Karpas-422 (cell line): ENCODE measurements at regions not wholly inside any gene's neighbourhood (a gene's known extent, or its start where the extent isn't known, plus 50 kb on each side); places are given as distances from the start of the nearest gene placed in this dataset.

Experiments used
- DNase-seq: peaks from one replicate; pipeline ENCODE4 v3.0.0-alpha.2; 2015
- H2AFZ ChIP-seq: fragments of 200-600 bp; sonication (generic); 2 replicates; pipeline ENCODE4 v1.6.1; 2014; ENCODE audit warnings: antibody characterized with exemption, low read length, mixed read lengths
- H3K27ac ChIP-seq: fragments of 200-600 bp; sonication (generic); 2 replicates; pipeline ENCODE4 v1.5.1; 2014; ENCODE audit warnings: mild to moderate bottlenecking, low read length, moderate library complexity
- H3K27me3 ChIP-seq: fragments of 200-600 bp; sonication (generic); 2 replicates; pipeline ENCODE4 v1.6.1; 2014; ENCODE audit warnings: low read length, mixed read lengths
- H3K36me3 ChIP-seq: fragments of 200-600 bp; sonication (generic); 2 replicates; pipeline ENCODE4 v1.6.1; 2014; ENCODE audit warnings: low read length, mixed read lengths; ENCODE audit not compliant: insufficient read depth
- H3K4me1 ChIP-seq: fragments of 200-600 bp; sonication (generic); 2 replicates; pipeline ENCODE4 v1.6.1; 2014; ENCODE audit warnings: mild to moderate bottlenecking, low read length, mixed read lengths
- H3K4me2 ChIP-seq: fragments of 200-600 bp; sonication (generic); 2 replicates; pipeline ENCODE4 v1.6.1; 2014; ENCODE audit warnings: low read length, low read depth, mild to moderate bottlenecking; ENCODE audit not compliant: poor library complexity, severe bottlenecking
- H3K4me3 ChIP-seq: fragments of 200-600 bp; sonication (generic); 2 replicates; pipeline ENCODE4 v1.5.1; 2014; ENCODE audit warnings: mild to moderate bottlenecking, antibody characterized with exemption, low read length, mixed read lengths
- H3K79me2 ChIP-seq: fragments of 200-600 bp; sonication (generic); 2 replicates; pipeline ENCODE4 v1.6.1; 2014; ENCODE audit warnings: mild to moderate bottlenecking, low read length, mixed read lengths
- H3K9ac ChIP-seq: fragments of 200-600 bp; sonication (generic); 2 replicates; pipeline ENCODE4 v1.6.0; 2014; ENCODE audit warnings: low read length
- H3K9me2 ChIP-seq: fragments of 200-600 bp; sonication (generic), shearing (Covaris generic); replicated peaks from 2 replicates; pipeline ENCODE4 v1.6.0; 2014; ENCODE audit warnings: mild to moderate bottlenecking, low read length, moderate library complexity; ENCODE audit not compliant: insufficient read depth
- H3K9me3 ChIP-seq: fragments of 300-700, 200-600 bp; sonication (generic); 2 replicates; pipeline ENCODE4 v1.6.1; 2014; ENCODE audit warnings: low read length, mixed read lengths
- H4K20me1 ChIP-seq: fragments of 200-600 bp; sonication (generic); 2 replicates; pipeline ENCODE4 v1.6.1; 2014; ENCODE audit warnings: mild to moderate bottlenecking, antibody characterized with exemption, low read length, low read depth; ENCODE audit not compliant: insufficient read depth

DNA sequence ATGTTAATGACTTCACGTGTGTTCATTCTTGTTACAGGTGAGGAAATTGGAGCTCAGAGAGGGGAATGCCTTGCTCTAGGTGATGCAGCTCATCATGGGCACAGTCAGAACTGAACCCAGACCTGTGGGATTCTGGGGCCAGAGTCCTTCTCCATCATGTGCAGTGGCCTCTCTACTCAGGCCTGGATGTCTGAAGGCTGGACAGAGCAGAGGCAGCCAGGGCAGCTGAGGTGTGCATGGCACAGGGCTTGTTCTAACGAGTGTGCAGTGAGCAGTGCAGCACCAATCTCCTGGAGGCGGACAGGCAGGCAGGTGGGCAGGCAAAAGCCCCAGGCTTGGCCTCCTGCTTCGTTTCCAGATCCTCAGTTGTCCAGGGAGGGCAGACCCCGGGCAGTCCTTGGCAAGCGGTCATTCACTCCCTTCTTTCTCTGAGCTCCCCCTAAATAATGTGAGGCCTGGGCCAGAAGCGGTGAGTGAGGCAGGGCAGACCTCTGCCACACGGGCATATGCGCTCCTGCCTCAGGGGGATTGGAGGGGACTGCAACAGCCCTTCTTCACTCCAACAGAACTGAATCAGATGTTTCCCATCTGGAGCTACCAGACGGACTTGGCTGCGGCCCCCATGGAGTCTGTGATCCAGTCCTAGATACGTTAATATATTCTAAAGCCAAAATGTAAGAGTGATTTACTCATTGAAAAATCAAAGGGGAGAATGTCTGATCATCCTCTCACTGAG is 68.7 kb upstream of the FSTL4 start:
- no peaks in the 10 kb centered on the region for H3K4me1 ChIP-seq
- no peak overlapping the region for H2AFZ ChIP-seq
- H3K4me2 ChIP-seq = no peak overlapping the region
- no peaks in the 10 kb centered on the region for H3K36me3 ChIP-seq
- no peaks in the 10 kb centered on the region for H3K9me2 ChIP-seq
- H3K9ac ChIP-seq = no peak overlapping the region
- no peak for DNase-seq
- H3K79me2 ChIP-seq = no peaks in the 10 kb centered on the region
- no peaks in the 10 kb centered on the region for H3K27me3 ChIP-seq
- H4K20me1 ChIP-seq = no peaks in the 10 kb centered on the region
- H3K4me3 ChIP-seq = no peak overlapping the region
- H3K27ac ChIP-seq = no peak overlapping the region
- H3K9me3 ChIP-seq = no peaks in the 10 kb centered on the region

DNA sequence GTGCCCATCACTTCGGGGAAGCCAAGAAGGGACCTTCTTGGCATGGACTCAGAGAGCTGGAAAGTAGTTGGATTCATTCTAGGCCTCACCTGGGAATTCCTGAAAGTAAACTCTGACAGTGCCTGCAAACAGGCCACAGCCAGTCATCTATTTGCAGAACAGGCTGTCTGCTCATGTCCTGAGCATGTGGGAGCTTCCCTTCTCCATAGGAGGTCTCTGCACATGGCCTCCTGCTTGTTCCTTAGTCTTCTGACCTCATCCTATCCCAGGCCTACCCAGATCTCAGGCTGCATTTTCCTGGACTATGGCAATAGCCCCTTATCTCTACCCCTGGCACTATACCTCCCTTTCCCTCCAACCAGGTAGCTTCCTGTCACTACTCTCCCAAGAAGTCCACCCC is 67.2 kb upstream of the FSTL4 start:
- Histone ChIP-seq H2AFZ (no peak overlapping the region), H3K4me1 (peaks cover 2% of the 10 kb centered on the region), H3K27me3 (no peaks in the 10 kb centered on the region), H3K79me2 (no peaks in the 10 kb centered on the region), H3K9me2 (no peaks in the 10 kb centered on the region), H4K20me1 (no peaks in the 10 kb centered on the region), H3K4me3 (no peak overlapping the region), H3K36me3 (no peaks in the 10 kb centered on the region), H3K4me2 (no peak overlapping the region), H3K9me3 (no peaks in the 10 kb centered on the region), H3K9ac (no peak overlapping the region), H3K27ac (no peak overlapping the region)
- DNase-seq = no peak

DNA sequence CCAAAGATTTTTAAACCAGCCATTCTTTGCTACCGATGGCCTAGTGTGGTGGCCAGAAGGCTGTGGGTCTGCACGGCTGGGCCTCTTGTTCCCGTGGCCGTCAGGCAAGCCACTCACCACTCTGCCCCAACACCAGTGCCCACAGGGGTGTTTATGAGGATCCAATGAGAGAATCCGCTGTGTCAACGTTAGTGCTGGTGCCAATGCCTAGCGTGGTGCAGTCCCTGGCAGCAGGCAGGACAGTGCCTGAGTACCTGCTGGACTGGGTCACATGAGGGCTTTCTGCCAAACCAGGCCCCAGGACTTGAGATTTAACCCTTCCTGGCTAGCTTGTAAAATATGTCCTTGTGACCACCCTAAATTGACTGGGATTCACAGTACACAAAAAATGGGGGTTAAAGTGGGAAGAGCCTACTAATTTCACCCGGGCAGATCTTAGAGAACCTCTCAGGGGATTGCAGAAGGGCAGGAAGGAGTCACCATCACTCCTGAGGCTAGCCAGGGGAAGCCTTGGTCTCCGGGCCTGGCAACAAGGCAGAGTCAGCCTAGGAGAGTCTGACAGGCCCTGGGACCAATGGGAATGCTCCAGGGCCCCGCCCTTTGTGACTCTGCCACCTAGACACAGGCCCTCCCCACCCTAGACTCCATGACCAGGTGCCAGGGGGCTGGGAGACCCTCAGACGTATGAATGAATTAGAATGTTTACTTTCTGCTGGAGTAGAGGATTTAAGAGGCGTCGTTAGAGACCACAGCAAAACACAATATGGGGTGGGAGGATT is 63.2 kb upstream of the FSTL4 start:
- peaks cover 17% of the 10 kb centered on the region for H3K4me1 ChIP-seq
- no peak for DNase-seq
- H3K79me2 ChIP-seq = no peaks in the 10 kb centered on the region
- no peak overlapping the region for H2AFZ ChIP-seq
- H3K36me3 ChIP-seq = no peaks in the 10 kb centered on the region
- no peak overlapping the region for H3K4me2 ChIP-seq
- no peak overlapping the region for H3K4me3 ChIP-seq
- H3K9me2 ChIP-seq = no peaks in the 10 kb centered on the region
- H3K27ac ChIP-seq = no peak overlapping the region
- H4K20me1 ChIP-seq = no peaks in the 10 kb centered on the region
- H3K9ac ChIP-seq = no peak overlapping the region
- no peaks in the 10 kb centered on the region for H3K9me3 ChIP-seq
- H3K27me3 ChIP-seq = no peaks in the 10 kb centered on the region

DNA sequence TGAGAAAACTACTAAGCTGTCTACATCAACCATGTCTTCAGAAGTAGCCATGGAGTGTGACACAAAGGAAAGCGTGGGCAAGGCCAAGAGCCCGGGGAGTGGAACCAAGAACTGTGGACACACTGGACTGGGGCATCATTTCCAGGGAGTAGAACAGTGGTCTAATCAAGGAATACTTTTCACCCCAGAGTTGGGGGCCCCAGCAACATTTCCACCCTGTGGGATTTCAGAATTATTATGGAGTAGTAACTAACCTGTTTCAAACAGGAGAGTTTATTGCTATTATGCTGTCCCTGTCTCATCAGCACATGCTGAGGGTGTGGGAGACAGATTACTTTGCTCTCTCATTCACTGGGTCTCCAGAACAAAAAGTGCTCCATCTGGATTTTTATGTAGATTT is 58.0 kb upstream of the FSTL4 start:
- H4K20me1 ChIP-seq = no peaks in the 10 kb centered on the region
- no peaks in the 10 kb centered on the region for H3K27me3 ChIP-seq
- no peaks in the 10 kb centered on the region for H3K9me3 ChIP-seq
- no peak for DNase-seq
- no peak overlapping the region for H3K4me2 ChIP-seq
- H3K4me1 ChIP-seq = peaks cover 17% of the 10 kb centered on the region
- no peaks in the 10 kb centered on the region for H3K36me3 ChIP-seq
- H3K4me3 ChIP-seq = no peak overlapping the region
- H3K27ac ChIP-seq = no peak overlapping the region
- no peaks in the 10 kb centered on the region for H3K79me2 ChIP-seq
- no peaks in the 10 kb centered on the region for H3K9me2 ChIP-seq
- no peak overlapping the region for H3K9ac ChIP-seq
- no peak overlapping the region for H2AFZ ChIP-seq

DNA sequence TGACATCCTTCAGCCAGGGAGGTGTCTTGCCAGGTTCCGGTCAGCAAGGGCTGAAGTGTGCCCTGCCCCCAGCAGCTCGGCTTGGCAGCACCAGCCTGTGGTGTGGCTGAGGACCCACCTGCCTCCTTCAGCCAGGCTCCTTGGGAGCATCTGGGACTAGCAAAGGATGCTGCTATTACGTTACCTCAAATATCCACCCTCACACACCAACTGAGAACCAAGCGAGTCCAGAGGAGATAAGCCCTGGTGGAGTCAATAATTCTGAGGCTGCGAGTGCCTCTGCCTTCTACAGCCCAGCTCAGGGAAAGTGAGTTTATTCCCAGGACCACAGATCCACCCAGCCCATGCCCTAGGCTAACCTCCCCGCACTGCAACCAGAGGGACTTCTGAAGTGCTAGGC is 57.1 kb upstream of the FSTL4 start:
- Histone ChIP-seq H2AFZ (no peak overlapping the region), H3K9ac (no peak overlapping the region), H3K4me2 (no peak overlapping the region), H3K27ac (no peak overlapping the region), H3K9me3 (no peaks in the 10 kb centered on the region), H4K20me1 (no peaks in the 10 kb centered on the region), H3K27me3 (no peaks in the 10 kb centered on the region), H3K4me3 (no peak overlapping the region), H3K79me2 (no peaks in the 10 kb centered on the region), H3K36me3 (no peaks in the 10 kb centered on the region), H3K4me1 (peaks cover 14% of the 10 kb centered on the region), H3K9me2 (no peaks in the 10 kb centered on the region)
- DNase-seq = no peak

DNA sequence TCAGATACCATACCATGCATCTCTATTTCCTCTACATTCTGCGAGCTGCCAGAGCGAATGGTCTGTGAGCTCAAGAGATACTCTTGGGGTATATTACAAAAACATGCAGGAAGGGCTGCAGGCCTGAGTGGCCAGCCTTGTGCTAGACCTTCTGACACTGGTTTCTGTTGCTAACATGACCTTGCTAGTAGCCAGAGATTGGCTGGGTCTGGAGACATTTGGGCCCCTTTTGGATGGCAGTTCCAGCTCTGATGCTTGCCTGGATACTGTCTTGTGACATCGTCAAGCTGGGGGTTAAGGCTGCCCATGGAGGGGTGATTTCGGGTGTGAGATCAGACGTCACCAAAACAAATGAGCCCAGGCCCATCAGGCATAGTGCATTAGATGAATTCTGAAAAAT is 56.1 kb upstream of the FSTL4 start:
- H3K4me3 ChIP-seq = no peak overlapping the region
- H3K9me2 ChIP-seq = no peaks in the 10 kb centered on the region
- H3K4me2 ChIP-seq = no peak overlapping the region
- no peak overlapping the region for H2AFZ ChIP-seq
- no peaks in the 10 kb centered on the region for H3K79me2 ChIP-seq
- no peaks in the 10 kb centered on the region for H4K20me1 ChIP-seq
- no peak overlapping the region for H3K9ac ChIP-seq
- H3K9me3 ChIP-seq = no peaks in the 10 kb centered on the region
- H3K36me3 ChIP-seq = no peaks in the 10 kb centered on the region
- DNase-seq = no peak
- H3K27me3 ChIP-seq = no peaks in the 10 kb centered on the region
- H3K4me1 ChIP-seq = peaks cover 4% of the 10 kb centered on the region
- no peak overlapping the region for H3K27ac ChIP-seq

DNA sequence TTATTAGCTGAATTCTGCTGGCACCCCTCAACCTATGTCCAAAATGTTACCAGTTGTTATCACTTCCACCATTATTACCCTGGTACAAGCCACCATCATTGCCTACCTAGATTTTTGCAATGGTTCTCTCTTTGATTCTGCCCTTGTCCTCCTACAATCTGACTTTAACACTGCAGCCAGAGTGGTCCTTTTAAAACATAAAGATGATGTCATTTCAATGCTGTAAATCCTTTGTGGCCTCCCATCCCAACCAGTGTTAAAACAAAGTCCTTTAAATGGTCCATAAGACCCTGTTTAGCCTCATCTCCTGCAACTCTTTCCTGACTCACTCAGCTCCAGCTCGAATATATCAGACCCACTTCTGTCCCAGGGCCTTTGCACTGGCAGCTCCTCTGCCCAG is 54.9 kb upstream of the FSTL4 start:
- H3K4me2 ChIP-seq = no peak overlapping the region
- H2AFZ ChIP-seq = no peak overlapping the region
- H3K36me3 ChIP-seq = no peaks in the 10 kb centered on the region
- no peaks in the 10 kb centered on the region for H3K9me2 ChIP-seq
- no peak for DNase-seq
- no peaks in the 10 kb centered on the region for H4K20me1 ChIP-seq
- H3K9ac ChIP-seq = no peak overlapping the region
- H3K27me3 ChIP-seq = no peaks in the 10 kb centered on the region
- no peak overlapping the region for H3K27ac ChIP-seq
- no peak overlapping the region for H3K4me3 ChIP-seq
- no peaks in the 10 kb centered on the region for H3K79me2 ChIP-seq
- H3K4me1 ChIP-seq = no peaks in the 10 kb centered on the region
- no peaks in the 10 kb centered on the region for H3K9me3 ChIP-seq

DNA sequence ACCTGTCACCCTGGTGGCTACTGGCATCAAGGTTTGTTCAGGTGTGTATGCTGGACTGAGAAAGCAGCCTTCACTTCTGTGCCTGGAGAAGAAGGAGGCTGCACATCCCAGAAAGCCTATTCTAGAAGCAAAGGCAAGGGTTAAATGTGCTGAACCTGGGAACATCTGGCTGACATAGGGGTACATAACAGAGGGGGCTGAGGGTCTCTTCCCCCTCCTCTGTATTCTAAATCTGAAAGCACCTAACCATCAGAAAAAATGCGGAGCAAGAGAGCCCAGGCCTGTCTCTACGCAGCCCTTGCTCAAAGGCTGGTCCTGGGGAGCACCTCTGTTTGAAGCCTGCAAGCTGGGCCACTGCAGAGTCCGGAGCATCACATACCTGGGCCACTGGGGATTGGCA is 53.2 kb upstream of the FSTL4 start:
- Histone ChIP-seq H3K27ac (no peak overlapping the region), H3K9me3 (no peaks in the 10 kb centered on the region), H4K20me1 (no peaks in the 10 kb centered on the region), H2AFZ (no peak overlapping the region), H3K4me1 (no peaks in the 10 kb centered on the region), H3K4me3 (no peak overlapping the region), H3K79me2 (no peaks in the 10 kb centered on the region), H3K9me2 (no peaks in the 10 kb centered on the region), H3K36me3 (no peaks in the 10 kb centered on the region), H3K4me2 (no peak overlapping the region), H3K27me3 (no peaks in the 10 kb centered on the region), H3K9ac (no peak overlapping the region)
- no peak for DNase-seq
